Neural cell (in vitro differentiated cells): ENCODE measurements at regions not wholly inside any gene's neighbourhood (a gene's known extent, or its start where the extent isn't known, plus 50 kb on each side); places are given as distances from the start of the nearest gene placed in this dataset.

Experiments
- EP300 ChIP-seq: fragments of 450-650 bp; conservative IDR thresholded peaks from 2 replicates; pipeline ENCODE4 v1.6.1; 2014; ENCODE audit warnings: antibody characterized with exemption, mild to moderate bottlenecking, moderate library complexity; ENCODE audit not compliant: poor library complexity, severe bottlenecking
- SMC3 ChIP-seq: fragments of 450-650 bp; conservative IDR thresholded peaks from 2 replicates; pipeline ENCODE4 v1.6.1; 2014; ENCODE audit warnings: antibody characterized with exemption, mild to moderate bottlenecking, moderate library complexity; ENCODE audit not compliant: poor library complexity
- TF ChIP-seq, protein P1 (sequence below): fragments of 450-650 bp; IDR thresholded peaks from 2 replicates; pipeline ENCODE4 v1.5.1; 2014; ENCODE audit warnings: antibody characterized with exemption, mild to moderate bottlenecking, moderate library complexity; ENCODE audit not compliant: poor library complexity, severe bottlenecking
- TF ChIP-seq, protein P2 (sequence below): IDR thresholded peaks from 2 replicates; pipeline ENCODE4 v1.6.1; 2012; ENCODE audit warnings: borderline replicate concordance

DNA sequence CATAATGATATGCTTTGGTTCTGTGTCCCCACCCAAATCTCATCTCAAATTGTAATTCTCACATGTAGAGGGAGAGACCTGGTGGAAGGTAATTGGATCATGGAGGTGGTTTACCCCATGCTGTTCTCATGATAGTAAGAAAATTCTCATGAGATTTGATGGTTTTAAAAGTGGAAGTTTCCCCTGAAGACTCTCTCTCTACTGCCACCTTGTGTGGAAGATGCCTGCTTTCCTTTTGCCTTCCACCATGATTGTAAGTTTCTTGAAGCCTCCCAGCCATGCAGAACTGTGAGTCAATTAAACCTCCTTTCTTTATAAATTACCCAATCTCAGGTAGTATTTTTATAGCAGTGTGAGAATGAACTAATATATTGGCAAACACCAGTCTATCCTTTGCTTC is 260.4 kb upstream of the PPFIA2 start:
- TF ChIP-seq, protein P1, sequence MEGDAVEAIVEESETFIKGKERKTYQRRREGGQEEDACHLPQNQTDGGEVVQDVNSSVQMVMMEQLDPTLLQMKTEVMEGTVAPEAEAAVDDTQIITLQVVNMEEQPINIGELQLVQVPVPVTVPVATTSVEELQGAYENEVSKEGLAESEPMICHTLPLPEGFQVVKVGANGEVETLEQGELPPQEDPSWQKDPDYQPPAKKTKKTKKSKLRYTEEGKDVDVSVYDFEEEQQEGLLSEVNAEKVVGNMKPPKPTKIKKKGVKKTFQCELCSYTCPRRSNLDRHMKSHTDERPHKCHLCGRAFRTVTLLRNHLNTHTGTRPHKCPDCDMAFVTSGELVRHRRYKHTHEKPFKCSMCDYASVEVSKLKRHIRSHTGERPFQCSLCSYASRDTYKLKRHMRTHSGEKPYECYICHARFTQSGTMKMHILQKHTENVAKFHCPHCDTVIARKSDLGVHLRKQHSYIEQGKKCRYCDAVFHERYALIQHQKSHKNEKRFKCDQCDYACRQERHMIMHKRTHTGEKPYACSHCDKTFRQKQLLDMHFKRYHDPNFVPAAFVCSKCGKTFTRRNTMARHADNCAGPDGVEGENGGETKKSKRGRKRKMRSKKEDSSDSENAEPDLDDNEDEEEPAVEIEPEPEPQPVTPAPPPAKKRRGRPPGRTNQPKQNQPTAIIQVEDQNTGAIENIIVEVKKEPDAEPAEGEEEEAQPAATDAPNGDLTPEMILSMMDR = no peak
- TF ChIP-seq, protein P2, sequence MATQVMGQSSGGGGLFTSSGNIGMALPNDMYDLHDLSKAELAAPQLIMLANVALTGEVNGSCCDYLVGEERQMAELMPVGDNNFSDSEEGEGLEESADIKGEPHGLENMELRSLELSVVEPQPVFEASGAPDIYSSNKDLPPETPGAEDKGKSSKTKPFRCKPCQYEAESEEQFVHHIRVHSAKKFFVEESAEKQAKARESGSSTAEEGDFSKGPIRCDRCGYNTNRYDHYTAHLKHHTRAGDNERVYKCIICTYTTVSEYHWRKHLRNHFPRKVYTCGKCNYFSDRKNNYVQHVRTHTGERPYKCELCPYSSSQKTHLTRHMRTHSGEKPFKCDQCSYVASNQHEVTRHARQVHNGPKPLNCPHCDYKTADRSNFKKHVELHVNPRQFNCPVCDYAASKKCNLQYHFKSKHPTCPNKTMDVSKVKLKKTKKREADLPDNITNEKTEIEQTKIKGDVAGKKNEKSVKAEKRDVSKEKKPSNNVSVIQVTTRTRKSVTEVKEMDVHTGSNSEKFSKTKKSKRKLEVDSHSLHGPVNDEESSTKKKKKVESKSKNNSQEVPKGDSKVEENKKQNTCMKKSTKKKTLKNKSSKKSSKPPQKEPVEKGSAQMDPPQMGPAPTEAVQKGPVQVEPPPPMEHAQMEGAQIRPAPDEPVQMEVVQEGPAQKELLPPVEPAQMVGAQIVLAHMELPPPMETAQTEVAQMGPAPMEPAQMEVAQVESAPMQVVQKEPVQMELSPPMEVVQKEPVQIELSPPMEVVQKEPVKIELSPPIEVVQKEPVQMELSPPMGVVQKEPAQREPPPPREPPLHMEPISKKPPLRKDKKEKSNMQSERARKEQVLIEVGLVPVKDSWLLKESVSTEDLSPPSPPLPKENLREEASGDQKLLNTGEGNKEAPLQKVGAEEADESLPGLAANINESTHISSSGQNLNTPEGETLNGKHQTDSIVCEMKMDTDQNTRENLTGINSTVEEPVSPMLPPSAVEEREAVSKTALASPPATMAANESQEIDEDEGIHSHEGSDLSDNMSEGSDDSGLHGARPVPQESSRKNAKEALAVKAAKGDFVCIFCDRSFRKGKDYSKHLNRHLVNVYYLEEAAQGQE = no peak
- TF ChIP-seq SMC3 (no peak), EP300 (no peak)
